ENCODE measurements at regions not wholly inside any gene's neighbourhood (a gene's known extent, or its start where the extent isn't known, plus 50 kb on each side); places are given as distances from the start of the nearest gene placed in this dataset.

- WGBS, 3 donors, result 23 to 47% (median 28%) methylated on average over 4 of the region's 4 CpGs
- Histone ChIP-seq H3K27me3 (no peaks in the 10 kb centered on the region), H3K4me1 (ENCODE audit: insufficient read depth) (peaks cover 3% of the 10 kb centered on the region), H3K9me3 (no peaks in the 10 kb centered on the region), H3K36me3 (no peaks in the 10 kb centered on the region), H3K27ac (no peak overlapping the region), H3K4me3 (no peak overlapping the region)
- intact Hi-C loops (cut with DNase I), result no loop called here
- peak in 3 of 5 donors; percentile 16 to 37 (median 34) for DNase-seq
- no peak for TF ChIP-seq POLR2A (IDR thresholded peaks at IDR 0.05)
- TF ChIP-seq EP300 (IDR thresholded peaks at IDR 0.05), result no peak
Observed at GRCh38 chr9:107991581-107991980, 502.0 kb upstream of the KLF4 start.

DNA sequence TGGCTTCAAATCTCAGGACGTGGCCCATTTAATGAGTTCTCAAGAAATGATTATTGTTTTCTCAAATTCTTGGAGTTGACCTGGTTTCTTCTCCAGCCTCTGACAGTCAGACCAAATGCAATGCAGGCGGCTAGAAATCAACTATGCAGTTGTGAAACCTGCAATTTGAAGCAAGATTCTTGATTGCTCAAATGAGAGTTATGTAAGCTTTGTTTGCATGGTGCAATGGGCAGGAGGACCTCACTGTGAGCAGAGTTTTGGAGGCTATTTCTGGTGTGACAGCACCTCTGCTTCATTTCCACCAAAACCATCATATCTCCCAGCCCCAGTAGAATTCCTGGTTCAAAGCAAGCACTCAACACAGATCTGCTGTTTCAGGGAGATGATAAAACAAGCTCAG, 500.0 kb upstream of the KLF4 start:
- Histone ChIP-seq H3K36me3 (no peaks in the 10 kb centered on the region), H3K4me1 (ENCODE audit: insufficient read depth) (peaks cover 3% of the 10 kb centered on the region), H3K9me3 (no peaks in the 10 kb centered on the region), H3K27me3 (no peaks in the 10 kb centered on the region), H3K27ac (no peak overlapping the region), H3K4me3 (no peak overlapping the region)
- TF ChIP-seq POLR2A (IDR thresholded peaks at IDR 0.05), result no peak
- TF ChIP-seq, protein P1, sequence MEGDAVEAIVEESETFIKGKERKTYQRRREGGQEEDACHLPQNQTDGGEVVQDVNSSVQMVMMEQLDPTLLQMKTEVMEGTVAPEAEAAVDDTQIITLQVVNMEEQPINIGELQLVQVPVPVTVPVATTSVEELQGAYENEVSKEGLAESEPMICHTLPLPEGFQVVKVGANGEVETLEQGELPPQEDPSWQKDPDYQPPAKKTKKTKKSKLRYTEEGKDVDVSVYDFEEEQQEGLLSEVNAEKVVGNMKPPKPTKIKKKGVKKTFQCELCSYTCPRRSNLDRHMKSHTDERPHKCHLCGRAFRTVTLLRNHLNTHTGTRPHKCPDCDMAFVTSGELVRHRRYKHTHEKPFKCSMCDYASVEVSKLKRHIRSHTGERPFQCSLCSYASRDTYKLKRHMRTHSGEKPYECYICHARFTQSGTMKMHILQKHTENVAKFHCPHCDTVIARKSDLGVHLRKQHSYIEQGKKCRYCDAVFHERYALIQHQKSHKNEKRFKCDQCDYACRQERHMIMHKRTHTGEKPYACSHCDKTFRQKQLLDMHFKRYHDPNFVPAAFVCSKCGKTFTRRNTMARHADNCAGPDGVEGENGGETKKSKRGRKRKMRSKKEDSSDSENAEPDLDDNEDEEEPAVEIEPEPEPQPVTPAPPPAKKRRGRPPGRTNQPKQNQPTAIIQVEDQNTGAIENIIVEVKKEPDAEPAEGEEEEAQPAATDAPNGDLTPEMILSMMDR (IDR thresholded peaks at IDR 0.05), result no peak
- TF ChIP-seq EP300 (IDR thresholded peaks at IDR 0.05), result no peak
- peak in 1 of 5 donors; percentile 30 for DNase-seq
- WGBS, 3 donors, result 46 to 65% (median 65%) methylated on average over 2 of the region's 2 CpGs
- intact Hi-C loops (cut with DNase I), result no loop called here

GRCh38 chr9:107989099-107989498, 499.5 kb upstream of the KLF4 start:
- DNase-seq, result no peak
- TF ChIP-seq POLR2A (IDR thresholded peaks at IDR 0.05) (no peak), EP300 (IDR thresholded peaks at IDR 0.05) (no peak)
- TF ChIP-seq, protein P1 (IDR thresholded peaks at IDR 0.05), result no peak
- Histone ChIP-seq H3K36me3 (no peaks in the 10 kb centered on the region), H3K4me3 (no peak overlapping the region), H3K9me3 (no peaks in the 10 kb centered on the region), H3K4me1 (ENCODE audit: insufficient read depth) (peaks cover 3% of the 10 kb centered on the region), H3K27me3 (no peaks in the 10 kb centered on the region), H3K27ac (no peak overlapping the region)
- 40 to 65% (median 46%) methylated on average over 4 of the region's 4 CpGs for WGBS, 3 donors
- intact Hi-C loops (cut with DNase I), result no loop called here

DNA sequence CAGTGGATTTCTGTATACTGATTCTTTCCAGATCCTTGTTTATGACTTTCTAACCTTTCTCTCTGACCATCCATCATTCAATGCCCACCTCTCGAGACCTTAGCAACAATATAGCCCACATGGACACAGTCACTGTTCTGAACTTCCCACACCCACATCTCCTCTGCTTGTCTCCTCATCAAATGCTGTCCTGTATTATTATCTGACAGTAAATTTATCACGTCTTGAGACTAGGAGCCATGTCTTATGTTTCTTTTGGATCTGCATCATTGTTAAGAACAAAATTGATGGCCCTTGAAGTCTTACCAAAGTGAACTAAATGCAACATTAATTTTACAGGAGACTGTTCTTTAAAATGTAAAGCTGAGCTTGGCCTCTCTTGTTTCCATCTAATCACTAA, 495.4 kb upstream of the KLF4 start:
- Histone ChIP-seq H3K4me3 (no peak overlapping the region), H3K36me3 (no peaks in the 10 kb centered on the region), H3K27me3 (no peaks in the 10 kb centered on the region), H3K4me1 (ENCODE audit: insufficient read depth) (no peaks in the 10 kb centered on the region), H3K27ac (no peak overlapping the region), H3K9me3 (no peaks in the 10 kb centered on the region)
- TF ChIP-seq POLR2A (IDR thresholded peaks at IDR 0.05) (no peak), EP300 (IDR thresholded peaks at IDR 0.05) (no peak)
- TF ChIP-seq, protein P1 (IDR thresholded peaks at IDR 0.05), result no peak
- intact Hi-C loops (cut with DNase I), result no loop called here
- no peak for DNase-seq
- WGBS, 3 donors, result 90 to 92% (median 91%) methylated on average over 2 of the region's 2 CpGs

- no peak for DNase-seq
- Histone ChIP-seq H3K36me3 (no peaks in the 10 kb centered on the region), H3K27ac (no peak overlapping the region), H3K4me3 (no peak overlapping the region), H3K4me1 (ENCODE audit: insufficient read depth) (no peaks in the 10 kb centered on the region), H3K9me3 (no peaks in the 10 kb centered on the region), H3K27me3 (no peaks in the 10 kb centered on the region)
- no peak for TF ChIP-seq EP300 (IDR thresholded peaks at IDR 0.05)
- TF ChIP-seq, protein P1 (IDR thresholded peaks at IDR 0.05), result no peak
- TF ChIP-seq POLR2A (IDR thresholded peaks at IDR 0.05), result no peak
- WGBS, 3 donors, result 74 to 79% (median 77%) methylated on average over 3 of the region's 3 CpGs
- intact Hi-C loops (cut with DNase I), result no loop called here
Observed at GRCh38 chr9:107983762-107984161, 494.2 kb upstream of the KLF4 start.
